Hepatocyte (in vitro differentiated cells): ENCODE measurements at regions not wholly inside any gene's neighbourhood (a gene's known extent, or its start where the extent isn't known, plus 50 kb on each side); places are given as distances from the start of the nearest gene placed in this dataset.
"Not testable (repeated sequence)": the region's sequence is repeated elsewhere in the genome, so short reads cannot be mapped to it uniquely, and the experiment has no call there.

Experiments used
- DNase-seq: peaks from one replicate; pipeline ENCODE4 v3.0.0-alpha.2; 2016; ENCODE audit warnings: low spot score
- H2AFZ ChIP-seq: fragments of 200-600 bp; sonication (generic); 2 replicates; pipeline ENCODE4 v1.6.0; 2016; ENCODE audit warnings: antibody characterized with exemption, mild to moderate bottlenecking
- H3K27ac ChIP-seq: fragments of 200-600 bp; sonication (generic); 2 replicates; pipeline ENCODE4 v1.5.1; 2016; ENCODE audit warnings: mild to moderate bottlenecking
- H3K27me3 ChIP-seq: fragments of 200-600 bp; sonication (generic); 2 replicates; pipeline ENCODE4 v1.6.1; 2016
- H3K36me3 ChIP-seq: fragments of 200-600 bp; sonication (generic); replicated peaks from 2 replicates; pipeline ENCODE4 v1.5.1; 2016; ENCODE audit warnings: low read depth; ENCODE audit not compliant: insufficient read depth
- H3K4me1 ChIP-seq: fragments of 200-600 bp; sonication (generic); 2 replicates; pipeline ENCODE4 v1.5.1; 2016; ENCODE audit warnings: mild to moderate bottlenecking, moderate library complexity; ENCODE audit not compliant: insufficient read depth
- H3K4me2 ChIP-seq: fragments of 200-600 bp; sonication (generic); 2 replicates; pipeline ENCODE4 v1.6.0; 2016
- H3K4me3 ChIP-seq: fragments of 200-600 bp; sonication (generic); 2 replicates; pipeline ENCODE4 v1.5.1; 2016; ENCODE audit warnings: mild to moderate bottlenecking
- H3K79me2 ChIP-seq: fragments of 200-600 bp; sonication (generic); 2 replicates; pipeline ENCODE4 v1.6.0; 2017; ENCODE audit warnings: mild to moderate bottlenecking
- H3K9me2 ChIP-seq: fragments of 200-600 bp; sonication (generic); replicated peaks from 2 replicates; pipeline ENCODE4 v1.6.0; 2017; ENCODE audit warnings: mild to moderate bottlenecking; ENCODE audit not compliant: insufficient read depth
- H3K9me3 ChIP-seq: fragments of 200-600 bp; sonication (generic); 2 replicates; pipeline ENCODE4 v1.5.1; 2016; ENCODE audit warnings: low read depth, mild to moderate bottlenecking
- H4K20me1 ChIP-seq: fragments of 200-600 bp; sonication (generic); 2 replicates; pipeline ENCODE4 v1.6.0; 2016; ENCODE audit warnings: mild to moderate bottlenecking; ENCODE audit not compliant: insufficient read depth, poor library complexity, severe bottlenecking
- CTCF ChIP-seq: fragments of 200-600 bp; sonication (generic); IDR thresholded peaks from 2 replicates; pipeline ENCODE4 v1.5.1; 2016; ENCODE audit warnings: antibody characterized with exemption, mild to moderate bottlenecking; ENCODE audit not compliant: poor library complexity
- EZH2 ChIP-seq: fragments of 200-600 bp; sonication (generic); IDR thresholded peaks from 2 replicates; pipeline ENCODE4 v1.6.1; 2016; ENCODE audit warnings: antibody characterized with exemption, mild to moderate bottlenecking, borderline replicate concordance
- EZH2phosphoT487 ChIP-seq: fragments of 200-600 bp; sonication (generic); IDR thresholded peaks from one replicate; pipeline ENCODE4 v1.6.1; 2018; ENCODE audit warnings: antibody characterized with exemption, mild to moderate bottlenecking, low read depth, moderate library complexity; ENCODE audit not compliant: unreplicated experiment, severe bottlenecking
- WGBS: methylation state at CpG from one replicate; pipeline ENCODE4 v1.1.6; 2016; ENCODE audit warnings: low lambda C conversion rate; ENCODE audit errors: missing lambda C conversion rate; 5-methylcytosine and 5-hydroxymethylcytosine counted together

- no peak overlapping the region for H2AFZ ChIP-seq
- H3K27me3 ChIP-seq, result no peaks in the 10 kb centered on the region
- H4K20me1 ChIP-seq, result no peaks in the 10 kb centered on the region
- no peak overlapping the region for H3K4me3 ChIP-seq
- DNase-seq, result no peak
- 89% methylated on average over 2 of the region's 2 CpGs for WGBS
- no peak overlapping the region for H3K4me2 ChIP-seq
- H3K79me2 ChIP-seq, result no peaks in the 10 kb centered on the region
- peaks cover 5% of the 10 kb centered on the region for H3K9me3 ChIP-seq
- no peaks in the 10 kb centered on the region for H3K9me2 ChIP-seq
- no peak overlapping the region for H3K27ac ChIP-seq
- no peaks in the 10 kb centered on the region for H3K36me3 ChIP-seq
- TF ChIP-seq EZH2phosphoT487 (no peak), CTCF (no peak)
- H3K4me1 ChIP-seq, result peaks cover 7% of the 10 kb centered on the region
Observed at GRCh38 chr5:124828731-124829234, 82.3 kb upstream of the ZNF608 start.

GRCh38 chr5:124831687-124832240, 85.3 kb upstream of the ZNF608 start:
- Histone ChIP-seq H3K36me3 (no peaks in the 10 kb centered on the region), H3K9me2 (no peaks in the 10 kb centered on the region), H3K4me1 (no peaks in the 10 kb centered on the region), H3K27ac (no peak overlapping the region), H3K4me3 (no peak overlapping the region), H2AFZ (no peak overlapping the region), H4K20me1 (no peaks in the 10 kb centered on the region), H3K4me2 (no peak overlapping the region), H3K79me2 (no peaks in the 10 kb centered on the region), H3K9me3 (peaks cover 5% of the 10 kb centered on the region), H3K27me3 (no peaks in the 10 kb centered on the region)
- TF ChIP-seq EZH2 (no peak), CTCF (no peak), EZH2phosphoT487 (no peak)
- no peak for DNase-seq

GRCh38 chr5:124832510-124832909, 86.1 kb upstream of the ZNF608 start:
- TF ChIP-seq EZH2phosphoT487, result no peak
- no peak for TF ChIP-seq EZH2
- TF ChIP-seq CTCF, result no peak
- H4K20me1 ChIP-seq, result no peaks in the 10 kb centered on the region

GRCh38 chr5:124836314-124836713, 89.9 kb upstream of the ZNF608 start:
- not testable (repeated sequence) for H3K27me3 ChIP-seq, H3K36me3 ChIP-seq, H4K20me1 ChIP-seq, H3K9me3 ChIP-seq, H3K9me2 ChIP-seq, H3K4me2 ChIP-seq, H3K79me2 ChIP-seq, DNase-seq, H3K4me1 ChIP-seq, H3K27ac ChIP-seq, H2AFZ ChIP-seq, H3K4me3 ChIP-seq
- 95% methylated on average over 2 of the region's 2 CpGs for WGBS

More at GRCh38 chr5:124832510-124832909, 86.1 kb upstream of the ZNF608 start:
- Histone ChIP-seq H3K27ac (no peak overlapping the region), H3K4me2 (no peak overlapping the region), H2AFZ (no peak overlapping the region), H3K4me3 (no peak overlapping the region), H3K4me1 (no peaks in the 10 kb centered on the region), H3K9me2 (no peaks in the 10 kb centered on the region), H3K36me3 (no peaks in the 10 kb centered on the region), H3K79me2 (no peaks in the 10 kb centered on the region), H3K9me3 (peaks cover 5% of the 10 kb centered on the region), H3K27me3 (no peaks in the 10 kb centered on the region)
- no peak for DNase-seq
